BJ (cell line): ENCODE measurements at regions not wholly inside any gene's neighbourhood (a gene's known extent, or its start where the extent isn't known, plus 50 kb on each side); places are given as distances from the start of the nearest gene placed in this dataset.

ENCODE experiments used
- CTCF ChIA-PET: fragments of 350-600 bp; formaldehyde crosslinking; extraction: SDS; loops from one replicate; lab custom pipeline; 2021; ENCODE audit warnings: antibody characterized with exemption, inconsistent platforms; lab: Yijun Ruan, JAX
- POLR2A ChIA-PET: fragments of 300-600 bp; sonication (Branson Sonifier 250); formaldehyde crosslinking; extraction: SDS; loops from one replicate; lab custom pipeline; 2021; ENCODE audit warnings: antibody characterized with exemption; lab: Charles Lee
- DNase-seq: peaks from one replicate; pipeline ENCODE4 v3.0.0-alpha.2; 2011; ENCODE audit warnings: low read depth
- H3K27me3 ChIP-seq: 2 replicates; pipeline ENCODE4 v1.6.0; 2011; ENCODE audit warnings: low read length; ENCODE audit not compliant: control insufficient read depth, insufficient read depth
- H3K36me3 ChIP-seq: 2 replicates; pipeline ENCODE4 v1.5.1; 2011; ENCODE audit warnings: low read length; ENCODE audit not compliant: control insufficient read depth, insufficient read depth
- H3K4me3 ChIP-seq: 2 replicates; pipeline ENCODE4 v1.5.1; 2011; ENCODE audit warnings: low read depth, mild to moderate bottlenecking, control low read depth, low read length
- CTCF ChIP-seq: IDR thresholded peaks from 2 replicates; pipeline ENCODE4 v1.5.1; 2011; ENCODE audit warnings: low read depth, mild to moderate bottlenecking, control low read depth, inconsistent platforms, low read length, moderate library complexity; ENCODE audit not compliant: insufficient read depth

GRCh38 chr4:38390969-38391545, 272.9 kb upstream of the KLF3 start:
- ChIA-PET POLR2A (no interaction called here), CTCF (no interaction called here)
- DNase-seq, result no peak
- Histone ChIP-seq H3K36me3 (no peaks in the 10 kb centered on the region), H3K4me3 (no peak overlapping the region), H3K27me3 (no peaks in the 10 kb centered on the region)
- no peak for TF ChIP-seq CTCF

- CTCF ChIA-PET, result no interaction called here
- H3K36me3 ChIP-seq, result no peaks in the 10 kb centered on the region
- DNase-seq, result no peak
- POLR2A ChIA-PET, result no interaction called here
- no peak for TF ChIP-seq CTCF
- H3K4me3 ChIP-seq, result no peak overlapping the region
- no peaks in the 10 kb centered on the region for H3K27me3 ChIP-seq
Measured at GRCh38 chr4:38392223-38392855, 271.7 kb upstream of the KLF3 start.

GRCh38 chr4:38396091-38396490, 267.9 kb upstream of the KLF3 start:
- Histone ChIP-seq H3K4me3 (no peak overlapping the region), H3K27me3 (no peaks in the 10 kb centered on the region), H3K36me3 (no peaks in the 10 kb centered on the region)
- CTCF ChIA-PET, result interaction anchor here (1.0 kb wide), 1 partner anchor 9 kb away, joined by 3 read pairs; no protein-coding TSS in a partner anchor
- POLR2A ChIA-PET, result no interaction called here
- no peak for DNase-seq
- no peak for TF ChIP-seq CTCF

- no peak for DNase-seq
- no peak for TF ChIP-seq CTCF
- POLR2A ChIA-PET, result no interaction called here
- no peaks in the 10 kb centered on the region for H3K36me3 ChIP-seq
- no peaks in the 10 kb centered on the region for H3K27me3 ChIP-seq
- H3K4me3 ChIP-seq, result no peak overlapping the region
- CTCF ChIA-PET, result no interaction called here
Measured at GRCh38 chr4:38396845-38397547, 267.0 kb upstream of the KLF3 start.

- no peak for DNase-seq
- Histone ChIP-seq H3K4me3 (no peak overlapping the region), H3K36me3 (no peaks in the 10 kb centered on the region), H3K27me3 (no peaks in the 10 kb centered on the region)
- ChIA-PET CTCF (no interaction called here), POLR2A (no interaction called here)
- no peak for TF ChIP-seq CTCF
Measured at GRCh38 chr4:38400946-38401345, 263.1 kb upstream of the KLF3 start.
